A673 (cell line): ENCODE measurements at regions not wholly inside any gene's neighbourhood (a gene's known extent, or its start where the extent isn't known, plus 50 kb on each side); places are given as distances from the start of the nearest gene placed in this dataset.
A peak's percentile ranks its signal among the peaks of the same experiment; 100 is the strongest.

Experiments used
- BruUV-seq: library from RNA; stranded (reverse); fragments of 400-500 nt; replicated peaks from 2 replicates; lab custom pipeline; 2021; lab: Mats Ljungman, UMichigan
- CTCF ChIA-PET: fragments of 300-600 bp; sonication (Branson Sonifier 250); formaldehyde crosslinking; loops from one replicate; lab custom pipeline; 2022; ENCODE audit warnings: antibody characterized with exemption; lab: Charles Lee
- POLR2A ChIA-PET: fragments of 300-600 bp; sonication (Branson Sonifier 250); formaldehyde crosslinking; loops from one replicate; lab custom pipeline; 2022; ENCODE audit warnings: antibody characterized with exemption; ENCODE audit not compliant: low non-redundant PET; lab: Charles Lee
- DNase-seq: peaks from one replicate; pipeline ENCODE4 v3.0.0-alpha.2; 2015; ENCODE audit warnings: low spot score
- H3K27ac ChIP-seq: fragments of 200-600 bp; sonication (generic); 2 replicates; pipeline ENCODE4 v1.5.1; 2016; ENCODE audit warnings: mixed run types, low read depth, mild to moderate bottlenecking, mixed read lengths, antibody characterized with exemption, low read length; ENCODE audit not compliant: poor library complexity, severe bottlenecking
- H3K27me3 ChIP-seq: fragments of 200-600 bp; sonication (generic); replicated peaks from 2 replicates; pipeline ENCODE4 v1.6.1; 2017; ENCODE audit warnings: mixed run types, low read depth, mild to moderate bottlenecking, mixed read lengths, antibody characterized with exemption, low read length; ENCODE audit not compliant: insufficient read depth, poor library complexity
- H3K36me3 ChIP-seq: fragments of 200-600 bp; sonication (generic); 2 replicates; pipeline ENCODE4 v1.6.1; 2016; ENCODE audit warnings: mixed run types, mild to moderate bottlenecking, mixed read lengths, antibody characterized with exemption, low read length; ENCODE audit not compliant: insufficient read depth, poor library complexity, severe bottlenecking
- H3K4me1 ChIP-seq: fragments of 200-600 bp; sonication (generic); 2 replicates; pipeline ENCODE4 v1.6.1; 2017; ENCODE audit warnings: mixed run types, mild to moderate bottlenecking, mixed read lengths, antibody characterized with exemption, low read length; ENCODE audit not compliant: insufficient read depth, poor library complexity, severe bottlenecking
- H3K4me3 ChIP-seq: fragments of 200-600 bp; sonication (generic); 2 replicates; pipeline ENCODE4 v1.5.1; 2016; ENCODE audit warnings: low read depth, mixed run types, mild to moderate bottlenecking, mixed read lengths, low read length; ENCODE audit not compliant: poor library complexity, severe bottlenecking
- H3K9me3 ChIP-seq: fragments of 200-600 bp; sonication (generic); 2 replicates; pipeline ENCODE4 v1.6.1; 2016; ENCODE audit warnings: mixed run types, low read depth, mild to moderate bottlenecking, mixed read lengths, antibody characterized with exemption, low read length; ENCODE audit not compliant: poor library complexity, severe bottlenecking
- CTCF ChIP-seq: fragments of 300-800, 200-600 bp; sonication (generic); conservative IDR thresholded peaks from 2 replicates; pipeline ENCODE4 v1.5.1; 2017; ENCODE audit warnings: low read depth, mild to moderate bottlenecking, antibody characterized with exemption, low read length, moderate library complexity, mixed read lengths
- EZH2 ChIP-seq: fragments of 200-600 bp; sonication (generic); IDR thresholded peaks from 2 replicates; pipeline ENCODE4 v1.6.1; 2017; ENCODE audit warnings: borderline replicate concordance, low read depth, mild to moderate bottlenecking, mixed read lengths, antibody characterized with exemption, low read length; ENCODE audit not compliant: poor library complexity, severe bottlenecking
- intact Hi-C: fragments of 100-400 bp; cut with micrococcal nuclease; formaldehyde crosslinking; loops from one replicate; pipeline ENCODE4 v1.10.0; 2022; ENCODE audit not compliant: unreplicated experiment

- intact Hi-C loops, result no loop called here
- BruUV-seq, result no TSS peak
Observed at GRCh38 chr12:76144245-76144549, 59.7 kb upstream of the NAP1L1 start.

DNA sequence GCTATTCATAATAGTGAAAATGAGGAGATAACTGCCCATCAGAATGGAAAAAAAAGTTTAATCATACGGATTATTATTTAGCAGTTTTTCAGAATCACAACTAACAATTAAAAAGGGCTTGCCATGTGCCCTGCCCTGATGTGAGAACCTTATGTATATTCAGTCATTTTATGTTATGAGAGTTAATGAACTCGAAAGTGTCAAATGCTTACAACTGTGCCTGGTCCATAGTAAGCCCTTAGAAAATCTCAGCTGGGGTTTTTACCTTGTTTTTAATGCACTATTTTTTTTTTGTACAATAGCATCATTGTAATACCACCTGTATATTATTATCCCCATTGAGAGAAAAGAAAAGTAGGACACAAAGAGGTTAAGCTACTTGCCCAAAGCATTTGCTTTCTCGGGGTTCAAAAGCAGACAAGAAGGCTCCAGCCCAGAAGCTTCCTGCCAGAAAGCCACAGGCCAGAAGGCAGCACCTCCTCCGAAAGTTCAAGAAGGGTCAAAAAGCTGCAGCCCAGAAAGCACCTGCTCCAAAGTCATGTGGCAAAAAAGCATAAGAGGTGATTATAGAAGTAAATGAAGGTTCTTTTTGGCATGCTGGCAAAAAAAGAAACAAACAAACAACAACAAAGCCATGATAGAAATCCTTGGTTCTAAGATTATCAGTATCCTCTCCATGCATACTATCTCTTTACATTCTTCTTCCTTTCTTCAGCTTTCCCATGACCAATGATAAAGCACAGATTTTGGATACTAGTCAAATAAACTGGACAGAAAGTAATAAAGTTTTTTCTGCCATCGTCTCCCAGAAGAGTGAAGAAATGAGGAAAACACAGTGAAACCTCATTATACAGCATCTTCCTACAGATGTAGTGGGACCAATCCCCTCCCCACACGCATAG, 59.1 kb upstream of the NAP1L1 start:
- Histone ChIP-seq H3K36me3 (no peaks in the 10 kb centered on the region), H3K27me3 (no peaks in the 10 kb centered on the region), H3K9me3 (no peaks in the 10 kb centered on the region), H3K27ac (no peak overlapping the region), H3K4me1 (no peaks in the 10 kb centered on the region), H3K4me3 (no peak overlapping the region)
- no peak for DNase-seq
- no TSS peak for BruUV-seq
- CTCF ChIA-PET, result no interaction called here
- TF ChIP-seq EZH2 (no peak), CTCF (no peak)
- POLR2A ChIA-PET, result no interaction called here
- intact Hi-C loops, result no loop called here

More at GRCh38 chr12:76144245-76144549, 59.7 kb upstream of the NAP1L1 start:
- Histone ChIP-seq H3K27me3 (no peaks in the 10 kb centered on the region), H3K27ac (no peak overlapping the region), H3K9me3 (no peaks in the 10 kb centered on the region), H3K36me3 (no peaks in the 10 kb centered on the region), H3K4me3 (no peak overlapping the region), H3K4me1 (no peaks in the 10 kb centered on the region)
- ChIA-PET CTCF (no interaction called here), POLR2A (no interaction called here)
- no peak for TF ChIP-seq CTCF
- no peak for TF ChIP-seq EZH2
- peak; percentile 43 for DNase-seq

DNA sequence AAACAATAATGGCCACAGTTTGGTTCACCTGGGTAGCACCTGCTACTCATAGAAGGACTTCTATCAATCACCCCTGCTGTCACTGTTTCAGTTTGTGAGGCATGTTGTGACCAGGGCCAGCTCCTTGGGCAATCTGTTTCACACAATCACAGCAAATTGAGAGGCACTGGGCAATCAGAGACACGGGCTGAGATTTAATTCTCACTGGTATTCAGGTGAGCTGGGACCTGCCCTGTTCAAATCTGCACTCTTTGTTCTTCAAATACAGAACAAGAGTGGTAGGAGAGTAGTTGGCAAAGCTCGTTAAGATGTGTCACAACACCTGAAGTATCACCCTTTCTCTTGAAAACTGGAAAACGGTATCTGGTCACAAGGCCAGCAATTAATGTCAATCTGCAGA, 57.8 kb upstream of the NAP1L1 start:
- TF ChIP-seq CTCF, result no peak
- TF ChIP-seq EZH2, result no peak

More for the DNA sequence above, 57.8 kb upstream of the NAP1L1 start:
- no peaks in the 10 kb centered on the region for H3K4me1 ChIP-seq
- intact Hi-C loops, result no loop called here
- H3K36me3 ChIP-seq, result no peaks in the 10 kb centered on the region
- DNase-seq, result no peak
- H3K27me3 ChIP-seq, result no peaks in the 10 kb centered on the region
- no peak overlapping the region for H3K4me3 ChIP-seq
- H3K9me3 ChIP-seq, result no peaks in the 10 kb centered on the region
- CTCF ChIA-PET, result no interaction called here
- H3K27ac ChIP-seq, result no peak overlapping the region
- POLR2A ChIA-PET, result no interaction called here
- BruUV-seq, result no TSS peak
